ENCODE measurements at regions not wholly inside any gene's neighbourhood (a gene's known extent, or its start where the extent isn't known, plus 50 kb on each side); places are given as distances from the start of the nearest gene placed in this dataset.

GRCh38 chr4:116590648-116591047, 494.7 kb downstream of the TRAM1L1 start:
- TF ChIP-seq ZNF580 (CRISPR knock-in tag; IDR thresholded peaks at IDR 0.05; ENCODE audit: borderline replicate concordance, low read depth) (no peak), GTF2F1 (IDR thresholded peaks at IDR 0.05; ENCODE audit: low read length) (no peak), MAX (IDR thresholded peaks at IDR 0.05) (no peak), ZNF75D (CRISPR knock-in tag; IDR thresholded peaks at IDR 0.05; ENCODE audit: borderline replicate concordance) (no peak), ZNF235 (CRISPR knock-in tag; IDR thresholded peaks at IDR 0.05; ENCODE audit: borderline replicate concordance) (no peak), ATF7 (IDR thresholded peaks at IDR 0.05) (no peak), ATF7 (CRISPR knock-in tag; IDR thresholded peaks at IDR 0.05) (no peak), ZBTB4 (CRISPR knock-in tag; IDR thresholded peaks at IDR 0.05; ENCODE audit: borderline replicate concordance) (no peak), ZNF446 (CRISPR knock-in tag; IDR thresholded peaks at IDR 0.05) (no peak), MNT (IDR thresholded peaks at IDR 0.05) (no peak), MAFK (conservative IDR thresholded peaks at IDR 0.05 in 1 of 2, IDR thresholded peaks at IDR 0.05 in 1 of 2; ENCODE audit: low read length in 2 of 2) (no peak), IRF1 (CRISPR knock-in tag; IDR thresholded peaks at IDR 0.05; ENCODE audit: low read depth) (no peak), ZNF143 (CRISPR knock-in tag; IDR thresholded peaks at IDR 0.05) (no peak)

Measured in HepG2 (cell line).